ENCODE measurements at regions not wholly inside any gene's neighbourhood (a gene's known extent, or its start where the extent isn't known, plus 50 kb on each side); places are given as distances from the start of the nearest gene placed in this dataset.

DNA sequence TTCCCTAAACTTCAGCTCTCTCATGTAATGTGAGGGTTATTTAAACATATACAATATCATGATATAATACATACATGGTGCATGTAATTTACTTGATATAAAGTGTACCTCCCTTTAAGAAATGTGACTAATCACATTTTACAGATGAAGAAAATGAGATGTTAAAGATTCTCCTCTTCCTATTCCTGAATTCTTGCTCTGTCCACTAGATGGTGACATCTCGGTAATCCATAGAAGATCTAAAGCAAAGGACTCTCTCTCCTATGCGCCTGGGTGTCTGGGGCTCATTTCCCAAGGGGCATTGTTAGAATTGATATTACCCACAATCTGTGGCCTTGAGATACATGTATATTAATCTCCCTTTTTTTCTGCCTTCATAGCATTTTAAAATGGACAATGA is 804.9 kb downstream of the RAB28 start:
- H3K36me3 ChIP-seq, result no peaks in the 10 kb centered on the region
- no peaks in the 10 kb centered on the region for H3K27me3 ChIP-seq (ENCODE audit: low read depth)
- H3K4me3 ChIP-seq, result no peak overlapping the region
- no peak overlapping the region for H3K27ac ChIP-seq
- H3K9me3 ChIP-seq, result peaks cover 6% of the 10 kb centered on the region
- intact Hi-C loops (cut with DNase I), result no loop called here
- DNase-seq (no peak), ATAC-seq (no peak)
- TF ChIP-seq, protein P1, sequence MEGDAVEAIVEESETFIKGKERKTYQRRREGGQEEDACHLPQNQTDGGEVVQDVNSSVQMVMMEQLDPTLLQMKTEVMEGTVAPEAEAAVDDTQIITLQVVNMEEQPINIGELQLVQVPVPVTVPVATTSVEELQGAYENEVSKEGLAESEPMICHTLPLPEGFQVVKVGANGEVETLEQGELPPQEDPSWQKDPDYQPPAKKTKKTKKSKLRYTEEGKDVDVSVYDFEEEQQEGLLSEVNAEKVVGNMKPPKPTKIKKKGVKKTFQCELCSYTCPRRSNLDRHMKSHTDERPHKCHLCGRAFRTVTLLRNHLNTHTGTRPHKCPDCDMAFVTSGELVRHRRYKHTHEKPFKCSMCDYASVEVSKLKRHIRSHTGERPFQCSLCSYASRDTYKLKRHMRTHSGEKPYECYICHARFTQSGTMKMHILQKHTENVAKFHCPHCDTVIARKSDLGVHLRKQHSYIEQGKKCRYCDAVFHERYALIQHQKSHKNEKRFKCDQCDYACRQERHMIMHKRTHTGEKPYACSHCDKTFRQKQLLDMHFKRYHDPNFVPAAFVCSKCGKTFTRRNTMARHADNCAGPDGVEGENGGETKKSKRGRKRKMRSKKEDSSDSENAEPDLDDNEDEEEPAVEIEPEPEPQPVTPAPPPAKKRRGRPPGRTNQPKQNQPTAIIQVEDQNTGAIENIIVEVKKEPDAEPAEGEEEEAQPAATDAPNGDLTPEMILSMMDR (IDR thresholded peaks at IDR 0.05), result no peak
- no peaks in the 10 kb centered on the region for H3K4me1 ChIP-seq

GRCh38 chr4:12674184-12674583 is 810.0 kb downstream of the RAB28 start:
- intact Hi-C loops (cut with DNase I), result no loop called here
- no peak overlapping the region for H3K27ac ChIP-seq

GRCh38 chr4:12672303-12672702 is 811.8 kb downstream of the RAB28 start:
- Histone ChIP-seq H3K27ac (no peak overlapping the region), H3K4me3 (no peak overlapping the region), H3K4me1 (no peaks in the 10 kb centered on the region), H3K36me3 (no peaks in the 10 kb centered on the region), H3K27me3 (ENCODE audit: low read depth) (no peaks in the 10 kb centered on the region), H3K9me3 (peaks cover 9% of the 10 kb centered on the region)
- intact Hi-C loops (cut with DNase I), result no loop called here
- TF ChIP-seq, protein P1 (IDR thresholded peaks at IDR 0.05), result no peak
- ATAC-seq (no peak), DNase-seq (no peak)

More at GRCh38 chr4:12674184-12674583, 810.0 kb downstream of the RAB28 start:
- Histone ChIP-seq H3K4me3 (no peak overlapping the region), H3K9me3 (peaks cover 9% of the 10 kb centered on the region), H3K27me3 (ENCODE audit: low read depth) (no peaks in the 10 kb centered on the region), H3K4me1 (no peaks in the 10 kb centered on the region), H3K36me3 (no peaks in the 10 kb centered on the region)
- DNase-seq, result no peak
- TF ChIP-seq, protein P1 (IDR thresholded peaks at IDR 0.05), result no peak
- no peak for ATAC-seq

DNA sequence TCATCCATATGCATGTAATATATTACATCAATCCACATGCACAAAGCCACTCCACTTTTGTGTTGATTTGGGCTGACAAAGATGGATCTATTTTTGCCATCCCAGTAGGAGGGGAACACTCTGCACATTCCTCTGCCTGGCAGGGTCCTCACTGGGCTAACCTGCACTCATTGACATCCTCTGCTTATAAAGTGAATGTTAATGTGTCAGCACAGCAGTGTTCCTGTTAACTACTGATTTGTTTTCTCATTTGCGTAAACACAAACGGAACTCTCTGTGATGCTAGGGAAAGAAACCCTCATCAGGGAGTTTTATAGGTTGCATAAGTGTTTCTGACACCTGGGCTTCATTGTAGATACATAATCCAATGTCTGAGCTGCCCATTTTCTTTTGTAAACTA is 826.0 kb downstream of the RAB28 start:
- ATAC-seq, result no peak
- TF ChIP-seq, protein P1 (IDR thresholded peaks at IDR 0.05), result no peak

GRCh38 chr4:12651876-12652275 is 832.3 kb downstream of the RAB28 start:
- intact Hi-C loops (cut with DNase I), result no loop called here
- no peaks in the 10 kb centered on the region for H3K36me3 ChIP-seq
- no peaks in the 10 kb centered on the region for H3K9me3 ChIP-seq
- no peak overlapping the region for H3K4me3 ChIP-seq
- ATAC-seq (no peak), DNase-seq (no peak)
- TF ChIP-seq, protein P1 (IDR thresholded peaks at IDR 0.05), result no peak
- H3K27me3 ChIP-seq (ENCODE audit: low read depth), result no peaks in the 10 kb centered on the region
- H3K27ac ChIP-seq, result no peak overlapping the region
- no peaks in the 10 kb centered on the region for H3K4me1 ChIP-seq

More for the DNA sequence above, 826.0 kb downstream of the RAB28 start:
- no peak overlapping the region for H3K4me3 ChIP-seq
- no peaks in the 10 kb centered on the region for H3K9me3 ChIP-seq
- DNase-seq, result no peak
- H3K36me3 ChIP-seq, result no peaks in the 10 kb centered on the region
- intact Hi-C loops (cut with DNase I), result no loop called here
- H3K27me3 ChIP-seq (ENCODE audit: low read depth), result no peaks in the 10 kb centered on the region
- no peak overlapping the region for H3K27ac ChIP-seq
- H3K4me1 ChIP-seq, result no peaks in the 10 kb centered on the region

- Histone ChIP-seq H3K36me3 (no peaks in the 10 kb centered on the region), H3K27ac (no peak overlapping the region), H3K4me1 (no peaks in the 10 kb centered on the region), H3K4me3 (no peak overlapping the region), H3K9me3 (no peaks in the 10 kb centered on the region), H3K27me3 (ENCODE audit: low read depth) (no peaks in the 10 kb centered on the region)
- DNase-seq (no peak), ATAC-seq (no peak)
- TF ChIP-seq, protein P1 (IDR thresholded peaks at IDR 0.05), result no peak
- intact Hi-C loops (cut with DNase I), result no loop called here
Observed at GRCh38 chr4:12645732-12646131, 838.4 kb downstream of the RAB28 start.

All from lower lobe of right lung (tissue), 2 donors.